ENCODE measurements at regions not wholly inside any gene's neighbourhood (a gene's known extent, or its start where the extent isn't known, plus 50 kb on each side); places are given as distances from the start of the nearest gene placed in this dataset.

GRCh38 chr2:221107424-221107823 lies 464.7 kb downstream of the EPHA4 start:
- TF ChIP-seq EZH2 (IDR thresholded peaks at IDR 0.05; ENCODE audit: insufficient read depth, low read length) (no peak), CTCF (IDR thresholded peaks at IDR 0.05; ENCODE audit: insufficient read depth, low read depth, low read length) (no peak)
